ENCODE measurements at regions not wholly inside any gene's neighbourhood (a gene's known extent, or its start where the extent isn't known, plus 50 kb on each side); places are given as distances from the start of the nearest gene placed in this dataset.

DNA sequence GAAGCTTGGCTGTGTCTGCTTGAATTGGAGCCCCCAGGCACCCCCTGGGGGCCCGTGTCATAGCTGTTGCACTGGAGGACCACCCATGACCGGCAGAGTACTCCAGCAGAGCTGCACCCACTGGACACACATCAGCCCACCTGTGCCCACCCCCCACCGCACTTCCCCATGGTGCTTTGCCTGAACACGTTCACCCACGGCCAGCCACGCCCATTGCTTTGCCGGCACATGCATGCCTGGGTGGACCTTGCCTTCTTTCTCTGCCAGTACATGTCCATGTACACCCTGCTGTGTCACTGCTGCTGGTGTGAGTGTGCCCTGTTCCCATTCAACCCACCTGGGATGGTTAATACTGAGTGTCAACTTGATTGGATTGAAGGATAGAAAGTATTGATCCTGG is 88.7 kb downstream of the SAMD9 start:
- H4K8ac ChIP-seq (ENCODE audit: low read depth, low read length) = no peak overlapping the region
- no peak overlapping the region for H4K91ac ChIP-seq (ENCODE audit: low read depth, low read length)
- H3K27ac ChIP-seq (ENCODE audit: low read depth, low read length) = no peak overlapping the region
- H3K4me3 ChIP-seq (ENCODE audit: low read depth, low read length) = no peak overlapping the region
- no CpG with 5 or more reads among the region's 7 CpGs for WGBS (ENCODE audit: extremely low coverage, insufficient coverage, insufficient read length)
- H2BK12ac ChIP-seq (ENCODE audit: low read length) = no peak overlapping the region
- no peak overlapping the region for H2AFZ ChIP-seq (ENCODE audit: insufficient read depth, low read length, poor library complexity)
- no peaks in the 10 kb centered on the region for H3K4me1 ChIP-seq (ENCODE audit: control insufficient read depth in 1 of 2, insufficient read depth in 2 of 2, low read length in 2 of 2)
- H3K14ac ChIP-seq (ENCODE audit: low read length) = no peak overlapping the region
- no peak for DNase-seq
- no peak overlapping the region for H2BK5ac ChIP-seq (ENCODE audit: low read depth, low read length, poor library complexity)
- H3K9me3 ChIP-seq (ENCODE audit: insufficient read depth, low read depth, low read length) = no peaks in the 10 kb centered on the region
- H3K9ac ChIP-seq (ENCODE audit: low read length) = no peak overlapping the region
- no peak overlapping the region for H3K18ac ChIP-seq (ENCODE audit: low read length)
- no peak overlapping the region for H3K23ac ChIP-seq (ENCODE audit: low read length)
- no peak overlapping the region for H4K12ac ChIP-seq (ENCODE audit: low read depth, low read length)
- no peaks in the 10 kb centered on the region for H3K27me3 ChIP-seq (ENCODE audit: insufficient read depth, low read length)
- no peaks in the 10 kb centered on the region for H3K36me3 ChIP-seq (ENCODE audit: control insufficient read depth in 1 of 2, insufficient read depth in 2 of 2, low read length in 2 of 2)
- H3K4me2 ChIP-seq (ENCODE audit: low read length) = no peak overlapping the region
- H3K79me2 ChIP-seq (ENCODE audit: control insufficient read depth, insufficient read depth, low read length, poor library complexity) = no peaks in the 10 kb centered on the region
- H2BK120ac ChIP-seq (ENCODE audit: insufficient read depth, low read length, poor library complexity) = no peak overlapping the region
- no peak overlapping the region for H3K4ac ChIP-seq (ENCODE audit: low read depth, low read length)
- H3K79me1 ChIP-seq (ENCODE audit: low read length) = no peaks in the 10 kb centered on the region
- no peak overlapping the region for H2AK5ac ChIP-seq (ENCODE audit: low read length)

GRCh38 chr7:93028610-93029009 is 89.2 kb downstream of the SAMD9 start:
- Histone ChIP-seq H3K36me3 (ENCODE audit: control insufficient read depth in 1 of 2, insufficient read depth in 2 of 2, low read length in 2 of 2) (no peaks in the 10 kb centered on the region), H3K4me2 (ENCODE audit: low read length) (no peak overlapping the region), H2AK5ac (ENCODE audit: low read length) (no peak overlapping the region), H4K8ac (ENCODE audit: low read depth, low read length) (no peak overlapping the region), H3K4me1 (ENCODE audit: control insufficient read depth in 1 of 2, insufficient read depth in 2 of 2, low read length in 2 of 2) (no peaks in the 10 kb centered on the region), H3K18ac (ENCODE audit: low read length) (no peak overlapping the region), H3K9me3 (ENCODE audit: insufficient read depth, low read depth, low read length) (no peaks in the 10 kb centered on the region), H3K4ac (ENCODE audit: low read depth, low read length) (no peak overlapping the region), H2BK12ac (ENCODE audit: low read length) (no peak overlapping the region), H3K79me1 (ENCODE audit: low read length) (no peaks in the 10 kb centered on the region), H2BK120ac (ENCODE audit: insufficient read depth, low read length, poor library complexity) (no peak overlapping the region), H2AFZ (ENCODE audit: insufficient read depth, low read length, poor library complexity) (no peak overlapping the region), H2BK5ac (ENCODE audit: low read depth, low read length, poor library complexity) (no peak overlapping the region), H3K14ac (ENCODE audit: low read length) (no peak overlapping the region), H3K4me3 (ENCODE audit: low read depth, low read length) (no peak overlapping the region), H4K91ac (ENCODE audit: low read depth, low read length) (no peak overlapping the region), H3K27ac (ENCODE audit: low read depth, low read length) (no peak overlapping the region), H3K9ac (ENCODE audit: low read length) (no peak overlapping the region), H4K12ac (ENCODE audit: low read depth, low read length) (no peak overlapping the region), H3K27me3 (ENCODE audit: insufficient read depth, low read length) (no peaks in the 10 kb centered on the region), H3K79me2 (ENCODE audit: control insufficient read depth, insufficient read depth, low read length, poor library complexity) (no peaks in the 10 kb centered on the region), H3K23ac (ENCODE audit: low read length) (no peak overlapping the region)
- WGBS (ENCODE audit: extremely low coverage, insufficient coverage, insufficient read length) = no CpG with 5 or more reads among the region's 3 CpGs
- no peak for DNase-seq

GRCh38 chr7:93027044-93027443 is 90.7 kb downstream of the SAMD9 start:
- H2BK120ac ChIP-seq (ENCODE audit: insufficient read depth, low read length, poor library complexity) = no peak overlapping the region
- no peaks in the 10 kb centered on the region for H3K27me3 ChIP-seq (ENCODE audit: insufficient read depth, low read length)
- H2AK5ac ChIP-seq (ENCODE audit: low read length) = no peak overlapping the region
- no peaks in the 10 kb centered on the region for H3K9me3 ChIP-seq (ENCODE audit: insufficient read depth, low read depth, low read length)
- H3K79me2 ChIP-seq (ENCODE audit: control insufficient read depth, insufficient read depth, low read length, poor library complexity) = no peaks in the 10 kb centered on the region
- H3K79me1 ChIP-seq (ENCODE audit: low read length) = no peaks in the 10 kb centered on the region
- no peak overlapping the region for H2BK12ac ChIP-seq (ENCODE audit: low read length)
- DNase-seq = no peak
- no CpG with 5 or more reads among the region's 5 CpGs for WGBS (ENCODE audit: extremely low coverage, insufficient coverage, insufficient read length)
- no peak overlapping the region for H3K23ac ChIP-seq (ENCODE audit: low read length)
- H3K36me3 ChIP-seq (ENCODE audit: control insufficient read depth in 1 of 2, insufficient read depth in 2 of 2, low read length in 2 of 2) = no peaks in the 10 kb centered on the region
- H3K18ac ChIP-seq (ENCODE audit: low read length) = no peak overlapping the region
- no peaks in the 10 kb centered on the region for H3K4me1 ChIP-seq (ENCODE audit: control insufficient read depth in 1 of 2, insufficient read depth in 2 of 2, low read length in 2 of 2)
- H3K14ac ChIP-seq (ENCODE audit: low read length) = no peak overlapping the region
- no peak overlapping the region for H3K4me2 ChIP-seq (ENCODE audit: low read length)
- no peak overlapping the region for H2BK5ac ChIP-seq (ENCODE audit: low read depth, low read length, poor library complexity)
- H4K12ac ChIP-seq (ENCODE audit: low read depth, low read length) = no peak overlapping the region
- H3K4me3 ChIP-seq (ENCODE audit: low read depth, low read length) = no peak overlapping the region
- no peak overlapping the region for H3K9ac ChIP-seq (ENCODE audit: low read length)
- H4K8ac ChIP-seq (ENCODE audit: low read depth, low read length) = no peak overlapping the region
- H3K27ac ChIP-seq (ENCODE audit: low read depth, low read length) = no peak overlapping the region
- H4K91ac ChIP-seq (ENCODE audit: low read depth, low read length) = no peak overlapping the region
- H2AFZ ChIP-seq (ENCODE audit: insufficient read depth, low read length, poor library complexity) = no peak overlapping the region
- H3K4ac ChIP-seq (ENCODE audit: low read depth, low read length) = no peak overlapping the region

DNA sequence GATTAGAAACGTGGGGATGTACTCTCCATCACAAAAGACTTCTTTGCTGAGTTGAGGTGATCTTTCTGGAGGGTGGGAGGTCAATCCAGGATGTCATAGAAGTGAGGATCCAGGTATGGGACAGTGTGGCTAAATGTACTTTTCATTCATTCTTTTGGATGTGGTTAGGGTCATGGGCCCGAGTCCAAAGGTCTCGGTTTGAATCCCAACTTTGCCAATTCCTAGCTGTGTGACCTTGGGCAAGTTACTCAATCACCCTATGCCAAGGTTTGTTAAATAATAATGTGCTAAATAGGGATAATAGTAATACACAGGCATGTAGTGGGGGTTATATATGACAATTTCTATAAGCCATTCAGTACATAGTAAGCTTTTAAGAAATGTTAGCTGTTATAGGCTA is 91.4 kb downstream of the SAMD9 start:
- H2AK5ac ChIP-seq (ENCODE audit: low read length) = no peak overlapping the region
- H3K4ac ChIP-seq (ENCODE audit: low read depth, low read length) = no peak overlapping the region
- no peak overlapping the region for H4K91ac ChIP-seq (ENCODE audit: low read depth, low read length)
- H3K23ac ChIP-seq (ENCODE audit: low read length) = no peak overlapping the region
- H3K27ac ChIP-seq (ENCODE audit: low read depth, low read length) = no peak overlapping the region
- no CpG with 5 or more reads among the region's 3 CpGs for WGBS (ENCODE audit: extremely low coverage, insufficient coverage, insufficient read length)
- no peak overlapping the region for H2BK5ac ChIP-seq (ENCODE audit: low read depth, low read length, poor library complexity)
- H3K9ac ChIP-seq (ENCODE audit: low read length) = no peak overlapping the region
- no peak overlapping the region for H4K12ac ChIP-seq (ENCODE audit: low read depth, low read length)
- no peaks in the 10 kb centered on the region for H3K79me1 ChIP-seq (ENCODE audit: low read length)
- no peak overlapping the region for H2AFZ ChIP-seq (ENCODE audit: insufficient read depth, low read length, poor library complexity)
- H3K4me1 ChIP-seq (ENCODE audit: control insufficient read depth in 1 of 2, insufficient read depth in 2 of 2, low read length in 2 of 2) = no peaks in the 10 kb centered on the region
- no peaks in the 10 kb centered on the region for H3K27me3 ChIP-seq (ENCODE audit: insufficient read depth, low read length)
- H3K18ac ChIP-seq (ENCODE audit: low read length) = no peak overlapping the region
- DNase-seq = no peak
- H2BK12ac ChIP-seq (ENCODE audit: low read length) = no peak overlapping the region
- H3K36me3 ChIP-seq (ENCODE audit: control insufficient read depth in 1 of 2, insufficient read depth in 2 of 2, low read length in 2 of 2) = no peaks in the 10 kb centered on the region
- no peak overlapping the region for H3K14ac ChIP-seq (ENCODE audit: low read length)
- H4K8ac ChIP-seq (ENCODE audit: low read depth, low read length) = no peak overlapping the region
- no peaks in the 10 kb centered on the region for H3K9me3 ChIP-seq (ENCODE audit: insufficient read depth, low read depth, low read length)
- H3K4me2 ChIP-seq (ENCODE audit: low read length) = no peak overlapping the region
- no peak overlapping the region for H3K4me3 ChIP-seq (ENCODE audit: low read depth, low read length)
- H3K79me2 ChIP-seq (ENCODE audit: control insufficient read depth, insufficient read depth, low read length, poor library complexity) = no peaks in the 10 kb centered on the region
- no peak overlapping the region for H2BK120ac ChIP-seq (ENCODE audit: insufficient read depth, low read length, poor library complexity)

All from trophoblast cell (in vitro differentiated cells and primary cell).